IMR-90 (cell line): ENCODE measurements at regions not wholly inside any gene's neighbourhood (a gene's known extent, or its start where the extent isn't known, plus 50 kb on each side); places are given as distances from the start of the nearest gene placed in this dataset.
A peak's percentile ranks its signal among the peaks of the same experiment; 100 is the strongest.

ENCODE experiments used
- ATAC-seq: fragments of 200-7000 bp; cut with Tn5 transposase; 2 replicates; pipeline ENCODE4 v1.9.1; 2020; ENCODE audit warnings: low read depth, mild to moderate bottlenecking, moderate library complexity
- BruUV-seq: library from RNA; stranded (reverse); fragments of 400-500 nt; replicated peaks from 2 replicates; lab custom pipeline; 2021; lab: Mats Ljungman, UMichigan
- CTCF ChIA-PET: fragments of 300-600 bp; formaldehyde crosslinking; extraction: SDS; loops from one replicate; lab custom pipeline; 2021; ENCODE audit warnings: antibody characterized with exemption; lab: Yijun Ruan, JAX
- POLR2A ChIA-PET: fragments of 300-600 bp; sonication (Branson Sonifier 250); formaldehyde crosslinking; loops from one replicate; lab custom pipeline; 2022; ENCODE audit warnings: antibody characterized with exemption; ENCODE audit not compliant: unreplicated experiment; lab: Charles Lee
- DNase-seq: peaks from one replicate; pipeline ENCODE4 v3.0.0; 2013
- H2AFZ ChIP-seq: replicated peaks from 2 replicates; pipeline ENCODE3; 2013; ENCODE audit warnings: low read length, mild to moderate bottlenecking; ENCODE audit not compliant: poor library complexity
- H2AK5ac ChIP-seq: 2 replicates; pipeline ENCODE4 v1.6.1; 2013; ENCODE audit warnings: low read depth, low read length, inconsistent platforms
- H2AK9ac ChIP-seq: replicated peaks from 2 replicates; pipeline ENCODE3; 2013; ENCODE audit warnings: mild to moderate bottlenecking, low read depth, low read length, moderate library complexity; ENCODE audit not compliant: poor library complexity
- H2BK120ac ChIP-seq: 2 replicates; pipeline ENCODE4 v1.6.1; 2013; ENCODE audit warnings: low read depth, low read length, inconsistent platforms
- H2BK15ac ChIP-seq: 3 replicates; pipeline ENCODE4 v1.6.1; 2013; ENCODE audit warnings: low read depth, low read length, inconsistent platforms
- H2BK20ac ChIP-seq: 2 replicates; pipeline ENCODE4 v1.6.1; 2013; ENCODE audit warnings: low read depth, mild to moderate bottlenecking, inconsistent platforms, low read length, moderate library complexity
- H2BK5ac ChIP-seq: 2 replicates; pipeline ENCODE4 v1.6.1; 2013; ENCODE audit warnings: mild to moderate bottlenecking, low read depth, low read length, inconsistent platforms; ENCODE audit not compliant: poor library complexity, severe bottlenecking
- H3K14ac ChIP-seq: replicated peaks from 2 replicates; pipeline ENCODE4 v1.6.1; 2013; ENCODE audit warnings: low read depth, low read length, inconsistent platforms
- H3K18ac ChIP-seq: 2 replicates; pipeline ENCODE4 v1.6.1; 2013; ENCODE audit warnings: low read depth, low read length, control low read depth
- H3K23ac ChIP-seq: 2 replicates; pipeline ENCODE4 v1.6.1; 2013; ENCODE audit warnings: low read depth, low read length, inconsistent platforms
- H3K27ac ChIP-seq: 2 replicates; pipeline ENCODE4 v1.5.1; 2013; ENCODE audit warnings: mild to moderate bottlenecking, control low read depth, low read length; ENCODE audit not compliant: insufficient read depth
- H3K27me3 ChIP-seq: 2 replicates; pipeline ENCODE4 v1.6.1; 2013; ENCODE audit warnings: low read length; ENCODE audit not compliant: control insufficient read depth, insufficient read depth
- H3K36me3 ChIP-seq: 2 replicates; pipeline ENCODE4 v1.6.1; 2013; ENCODE audit warnings: low read length, mixed read lengths; ENCODE audit not compliant: control insufficient read depth, insufficient read depth
- H3K4ac ChIP-seq: 2 replicates; pipeline ENCODE4 v1.6.1; 2013; ENCODE audit warnings: low read depth, low read length, inconsistent platforms
- H3K4me1 ChIP-seq: 2 replicates; pipeline ENCODE4 v1.6.1; 2013; ENCODE audit warnings: low read length, mixed read lengths; ENCODE audit not compliant: control insufficient read depth, insufficient read depth
- H3K4me2 ChIP-seq: 2 replicates; pipeline ENCODE4 v1.6.1; 2013; ENCODE audit warnings: low read depth, mild to moderate bottlenecking, control low read depth, low read length, moderate library complexity
- H3K4me3 ChIP-seq: 2 replicates; pipeline ENCODE4 v1.5.1; 2013; ENCODE audit warnings: low read depth, mild to moderate bottlenecking, control low read depth, low read length, moderate library complexity; ENCODE audit not compliant: insufficient read depth
- H3K56ac ChIP-seq: 2 replicates; pipeline ENCODE4 v1.6.1; 2013; ENCODE audit warnings: low read length, inconsistent platforms; ENCODE audit not compliant: insufficient read depth; ENCODE audit errors: extremely low read depth
- H3K79me1 ChIP-seq, 2 experiments: 2 replicates each; pipeline ENCODE4 v1.6.1; 2013; ENCODE audit warnings: low read length in 2 of 2, inconsistent platforms in 1 of 2, low read depth in 1 of 2
- H3K9ac ChIP-seq: 2 replicates; pipeline ENCODE4 v1.6.1; 2013; ENCODE audit warnings: low read depth, low read length, control low read depth
- H3K9me1 ChIP-seq: 2 replicates; pipeline ENCODE4 v1.6.1; 2013; ENCODE audit warnings: low read length, inconsistent platforms; ENCODE audit not compliant: insufficient read depth
- H3K9me3 ChIP-seq: 2 replicates; pipeline ENCODE4 v1.6.1; 2013; ENCODE audit warnings: low read length; ENCODE audit not compliant: control insufficient read depth, insufficient read depth
- H4K20me1 ChIP-seq: 2 replicates; pipeline ENCODE4 v1.6.1; 2013; ENCODE audit warnings: low read length, inconsistent platforms; ENCODE audit not compliant: insufficient read depth
- H4K5ac ChIP-seq: 2 replicates; pipeline ENCODE4 v1.6.1; 2013; ENCODE audit warnings: mild to moderate bottlenecking, low read depth, low read length, control low read depth
- H4K8ac ChIP-seq, 2 experiments: 2 replicates each; pipeline ENCODE4 v1.6.1; 2013; ENCODE audit warnings: low read depth in 2 of 2, low read length in 2 of 2, control low read depth in 1 of 2, inconsistent platforms in 1 of 2
- H4K91ac ChIP-seq: 2 replicates; pipeline ENCODE4 v1.6.1; 2013; ENCODE audit warnings: low read depth, low read length, inconsistent platforms; ENCODE audit not compliant: insufficient read depth
- CTCF ChIP-seq: conservative IDR thresholded peaks from 2 replicates; pipeline ENCODE4 v1.5.1; 2012; ENCODE audit warnings: mild to moderate bottlenecking, low read depth, low read length, improper control_type of control experiment
- RCOR1 ChIP-seq: IDR thresholded peaks from 2 replicates; pipeline ENCODE4 v1.6.1; 2012; ENCODE audit warnings: mild to moderate bottlenecking, low read length, improper control_type of control experiment; ENCODE audit not compliant: insufficient replicate concordance
- WGBS, 2 experiments: methylation state at CpG; one replicate each; pipeline versions ENCODE4 v1.1.5 to v1.1.7; 2013; ENCODE audit warnings: missing lambda C conversion rate in 2 of 2; ENCODE audit not compliant: insufficient read length in 1 of 2; ENCODE audit errors: extremely low coverage in 2 of 2; 5-methylcytosine and 5-hydroxymethylcytosine counted together
- dilution Hi-C: fragments of 300-500 bp; cut with HindIII; formaldehyde crosslinking; loops from one replicate; pipeline ENCODE4 v1.14.3; 2018; ENCODE audit warnings: low sequenced_read_pairs; ENCODE audit not compliant: unreplicated experiment
- in situ Hi-C: fragments of 300-500 bp; cut with MboI; formaldehyde crosslinking; loops from 3 replicates; pipeline ENCODE4 v1.14.3; 2019; ENCODE audit warnings: low sequenced_read_pairs, inconsistent platforms, mixed read lengths
- intact Hi-C: fragments of 100-400 bp; cut with micrococcal nuclease; formaldehyde crosslinking; loops from 2 replicates; pipeline ENCODE4 v1.10.0; 2022

GRCh38 chr3:27943106-27943505, 221.0 kb upstream of the EOMES start:
- no peaks in the 10 kb centered on the region for H3K9me1 ChIP-seq
- H3K9ac ChIP-seq = no peak overlapping the region
- H3K4me3 ChIP-seq = no peak overlapping the region
- peak; percentile 54 for ATAC-seq
- H3K4me1 ChIP-seq = no peaks in the 10 kb centered on the region
- no peak overlapping the region for H3K23ac ChIP-seq
- H4K20me1 ChIP-seq = no peaks in the 10 kb centered on the region
- H3K36me3 ChIP-seq = no peaks in the 10 kb centered on the region
- intact Hi-C loops (no loop called here), in situ Hi-C loops (no loop called here), dilution Hi-C loops (no loop called here)
- H2AK9ac ChIP-seq = no peak overlapping the region
- H3K27me3 ChIP-seq = no peaks in the 10 kb centered on the region
- H3K4me2 ChIP-seq = no peak overlapping the region
- CTCF ChIA-PET = no interaction called here
- no peak overlapping the region for H2BK120ac ChIP-seq
- POLR2A ChIA-PET = no interaction called here
- H3K79me1 ChIP-seq = no peaks in the 10 kb centered on the region
- no peak overlapping the region for H3K4ac ChIP-seq
- BruUV-seq = no TSS peak
- no peak overlapping the region for H3K56ac ChIP-seq
- H2AFZ ChIP-seq = no peak overlapping the region
- no peak overlapping the region for H2BK5ac ChIP-seq
- no peak overlapping the region for H2BK15ac ChIP-seq
- H3K27ac ChIP-seq = no peak overlapping the region
- H3K14ac ChIP-seq = no peak overlapping the region
- no peak overlapping the region for H2AK5ac ChIP-seq
- H2BK20ac ChIP-seq = no peak overlapping the region
- 0 out of 2 replicates have a peak, but pooled peaks have one; percentile 16 for TF ChIP-seq CTCF
- no peak for TF ChIP-seq RCOR1
- no peak overlapping the region for H4K91ac ChIP-seq
- no peak overlapping the region for H4K8ac ChIP-seq
- no peaks in the 10 kb centered on the region for H3K9me3 ChIP-seq
- no peak for DNase-seq
- WGBS, 2 experiments = no CpG with 5 or more reads among the region's 3 CpGs
- H3K18ac ChIP-seq = no peak overlapping the region
- H4K5ac ChIP-seq = no peak overlapping the region
